KMS-11 (cell line): ENCODE measurements at regions not wholly inside any gene's neighbourhood (a gene's known extent, or its start where the extent isn't known, plus 50 kb on each side); places are given as distances from the start of the nearest gene placed in this dataset.

ENCODE experiments used
- H2AFZ ChIP-seq: fragments of 200-600 bp; sonication (generic); 2 replicates; pipeline ENCODE4 v1.6.1; 2016; ENCODE audit warnings: antibody characterized with exemption, mixed run types, low read depth
- H3K27ac ChIP-seq: fragments of 200-600 bp; sonication (generic); 2 replicates; pipeline ENCODE4 v1.6.1; 2016; ENCODE audit warnings: mild to moderate bottlenecking, mixed run types
- H3K27me3 ChIP-seq: fragments of 200-600 bp; sonication (generic); 2 replicates; pipeline ENCODE4 v1.6.1; 2017; ENCODE audit warnings: mild to moderate bottlenecking, low read depth, mixed run types, moderate library complexity; ENCODE audit not compliant: insufficient read depth
- H3K36me3 ChIP-seq: fragments of 200-600 bp; sonication (generic); 2 replicates; pipeline ENCODE4 v1.6.1; 2017; ENCODE audit warnings: mild to moderate bottlenecking, mixed run types; ENCODE audit not compliant: insufficient read depth
- H3K4me1 ChIP-seq: fragments of 200-600 bp; sonication (generic); 2 replicates; pipeline ENCODE4 v1.6.1; 2016; ENCODE audit warnings: mild to moderate bottlenecking, low read depth, mixed run types; ENCODE audit not compliant: poor library complexity, severe bottlenecking
- H3K4me2 ChIP-seq: fragments of 200-600 bp; sonication (generic); 2 replicates; pipeline ENCODE4 v1.7.0; 2016; ENCODE audit warnings: mild to moderate bottlenecking, mixed run types
- H3K4me3 ChIP-seq: fragments of 200-600 bp; sonication (generic); IDR thresholded peaks from 2 replicates; pipeline ENCODE4 v1.6.1; 2017; ENCODE audit warnings: low read depth, low read length, mixed read lengths; ENCODE audit not compliant: insufficient read depth
- H3K79me2 ChIP-seq: fragments of 200-600 bp; sonication (generic); 2 replicates; pipeline ENCODE4 v1.6.1; 2016; ENCODE audit warnings: low read depth, mixed run types; ENCODE audit not compliant: insufficient read depth
- H3K9ac ChIP-seq: fragments of 200-600 bp; sonication (generic); 2 replicates; pipeline ENCODE4 v1.6.1; 2016; ENCODE audit warnings: mild to moderate bottlenecking, mixed run types
- H4K20me1 ChIP-seq: fragments of 200-600 bp; sonication (generic); 2 replicates; pipeline ENCODE4 v1.6.1; 2016; ENCODE audit warnings: mild to moderate bottlenecking, mixed run types; ENCODE audit not compliant: insufficient read depth
- CTCF ChIP-seq: fragments of 200-600 bp; sonication (generic); conservative IDR thresholded peaks from 2 replicates; pipeline ENCODE4 v1.6.1; 2017; ENCODE audit warnings: low read depth, mild to moderate bottlenecking, antibody characterized with exemption, low read length, moderate library complexity, mixed read lengths

- Histone ChIP-seq H3K36me3 (no peaks in the 10 kb centered on the region), H3K9ac (no peak overlapping the region), H3K27ac (no peak overlapping the region), H3K4me1 (no peaks in the 10 kb centered on the region), H4K20me1 (no peaks in the 10 kb centered on the region), H3K4me2 (no peak overlapping the region), H3K27me3 (no peaks in the 10 kb centered on the region), H2AFZ (no peak overlapping the region), H3K79me2 (no peaks in the 10 kb centered on the region), H3K4me3 (no peak overlapping the region)
- no peak for TF ChIP-seq CTCF
Measured at GRCh38 chr7:153030976-153031375, 271.4 kb downstream of the ACTR3B start.

GRCh38 chr7:153034791-153035190 lies 275.2 kb downstream of the ACTR3B start:
- no peaks in the 10 kb centered on the region for H4K20me1 ChIP-seq
- no peak overlapping the region for H3K4me3 ChIP-seq
- H3K27me3 ChIP-seq, result no peaks in the 10 kb centered on the region
- no peak overlapping the region for H3K27ac ChIP-seq
- H3K4me1 ChIP-seq, result no peaks in the 10 kb centered on the region
- H3K9ac ChIP-seq, result no peak overlapping the region
- H3K36me3 ChIP-seq, result no peaks in the 10 kb centered on the region
- no peak overlapping the region for H2AFZ ChIP-seq
- no peak overlapping the region for H3K4me2 ChIP-seq
- no peak for TF ChIP-seq CTCF
- H3K79me2 ChIP-seq, result no peaks in the 10 kb centered on the region

- H3K27me3 ChIP-seq, result no peaks in the 10 kb centered on the region
Measured at GRCh38 chr7:153036396-153037063, 277.0 kb downstream of the ACTR3B start.

GRCh38 chr7:153043440-153043839 lies 283.9 kb downstream of the ACTR3B start:
- Histone ChIP-seq H4K20me1 (no peaks in the 10 kb centered on the region), H3K4me3 (no peak overlapping the region), H3K27me3 (no peaks in the 10 kb centered on the region), H3K36me3 (no peaks in the 10 kb centered on the region), H3K4me1 (no peaks in the 10 kb centered on the region), H3K4me2 (no peak overlapping the region), H3K79me2 (no peaks in the 10 kb centered on the region), H3K27ac (no peak overlapping the region), H2AFZ (no peak overlapping the region), H3K9ac (no peak overlapping the region)
- TF ChIP-seq CTCF, result no peak

More at GRCh38 chr7:153036396-153037063, 277.0 kb downstream of the ACTR3B start:
- Histone ChIP-seq H3K4me3 (no peak overlapping the region), H2AFZ (no peak overlapping the region), H3K4me2 (no peak overlapping the region), H3K36me3 (no peaks in the 10 kb centered on the region), H3K4me1 (no peaks in the 10 kb centered on the region), H3K9ac (no peak overlapping the region), H3K27ac (no peak overlapping the region), H3K79me2 (no peaks in the 10 kb centered on the region), H4K20me1 (no peaks in the 10 kb centered on the region)
- TF ChIP-seq CTCF, result no peak
